Natural killer cell (primary cell): ENCODE measurements at regions not wholly inside any gene's neighbourhood (a gene's known extent, or its start where the extent isn't known, plus 50 kb on each side); places are given as distances from the start of the nearest gene placed in this dataset.

Experiments used
- ATAC-seq, 3 donors: fragments of 150-1000 bp in 2 of 3; fragments of 200-7000 bp in 1 of 3; cut with Tn5 transposase; 1 replicate in 1 of 3; 2 replicates in 2 of 3; pipeline ENCODE4 v1.10.0; 2021; ENCODE audit warnings: mild to moderate bottlenecking in 2 of 3, moderate library complexity in 2 of 3
- DNase-seq, 2 donors: peaks; one replicate each; pipeline versions ENCODE4 v3.0.0 to v3.0.0-alpha.2; 2013 to 2021; ENCODE audit warnings: mixed read lengths in 1 of 2
- H3K27ac ChIP-seq: one replicate; pipeline ENCODE4 v1.5.1; 2013; ENCODE audit warnings: mild to moderate bottlenecking, low read length
- H3K27me3 ChIP-seq: one replicate; pipeline ENCODE4 v1.6.1; 2013; ENCODE audit warnings: low read length; ENCODE audit not compliant: control insufficient read depth, insufficient read depth
- H3K36me3 ChIP-seq: one replicate; pipeline ENCODE4 v1.6.1; 2013; ENCODE audit warnings: low read length; ENCODE audit not compliant: control insufficient read depth, insufficient read depth
- H3K4me1 ChIP-seq: one replicate; pipeline ENCODE4 v1.6.1; 2013; ENCODE audit warnings: low read length; ENCODE audit not compliant: control insufficient read depth, insufficient read depth
- H3K4me3 ChIP-seq: one replicate; pipeline ENCODE4 v1.5.1; 2013; ENCODE audit warnings: low read length
- H3K9me3 ChIP-seq: one replicate; pipeline ENCODE4 v1.6.1; 2013; ENCODE audit warnings: low read length; ENCODE audit not compliant: control insufficient read depth, insufficient read depth
- H3K27ac Mint-ChIP-seq, 2 donors: one replicate each; pipeline ENCODE4 v1.8.0; 2022; ENCODE audit warnings: mild to moderate bottlenecking in 2 of 2, mixed read lengths in 2 of 2, moderate library complexity in 1 of 2
- H3K27me3 Mint-ChIP-seq, 2 donors: one replicate each; pipeline ENCODE4 v1.8.0; 2022; ENCODE audit warnings: low read depth in 2 of 2, mixed read lengths in 2 of 2
- H3K36me3 Mint-ChIP-seq: one replicate; pipeline ENCODE4 v1.8.0; 2022; ENCODE audit warnings: mixed read lengths
- H3K4me1 Mint-ChIP-seq, 2 donors: one replicate each; pipeline ENCODE4 v1.8.0; 2022; ENCODE audit warnings: mixed read lengths in 2 of 2
- H3K4me3 Mint-ChIP-seq: one replicate; pipeline ENCODE4 v1.8.0; 2022; ENCODE audit warnings: mild to moderate bottlenecking, moderate library complexity, mixed read lengths
- H3K9me3 Mint-ChIP-seq, 2 donors: one replicate each; pipeline ENCODE4 v1.8.0; 2022; ENCODE audit warnings: mixed read lengths in 2 of 2
- CTCF ChIP-seq: fragments of 200-600 bp; IDR thresholded peaks from one replicate; pipeline ENCODE4 v1.8.0; 2022; ENCODE audit warnings: antibody characterized with exemption
- WGBS: methylation state at CpG from one replicate; pipeline ENCODE4 v1.1.7; 2013; ENCODE audit warnings: missing lambda C conversion rate; ENCODE audit not compliant: insufficient coverage; 5-methylcytosine and 5-hydroxymethylcytosine counted together
- intact Hi-C: fragments of 100-400 bp; cut with micrococcal nuclease; formaldehyde crosslinking; loops from one replicate; pipeline ENCODE4 v1.14.2; 2022

GRCh38 chr2:221144909-221145308 is 427.2 kb downstream of the EPHA4 start:
- H3K27me3 ChIP-seq: no peaks in the 10 kb centered on the region
- Mint-ChIP-seq H3K4me3 (no peak overlapping the region), H3K4me1 (no peaks in the 10 kb centered on the region), H3K27me3 (peaks cover 0 to 3% of the 10 kb centered on the region in 2 donors), H3K9me3 (no peaks in the 10 kb centered on the region), H3K36me3 (no peaks in the 10 kb centered on the region), H3K27ac (no peak overlapping the region)
- no peaks in the 10 kb centered on the region for H3K9me3 ChIP-seq
- H3K4me3 ChIP-seq: no peak overlapping the region
- ATAC-seq (no peak), DNase-seq (no peak)
- no peak overlapping the region for H3K27ac ChIP-seq
- TF ChIP-seq CTCF: no peak
- no peaks in the 10 kb centered on the region for H3K36me3 ChIP-seq
- H3K4me1 ChIP-seq: no peaks in the 10 kb centered on the region
- intact Hi-C loops: no loop called here
- WGBS: 100% methylated on average over 1 of the region's 1 CpG

GRCh38 chr2:221145396-221145795 is 426.7 kb downstream of the EPHA4 start:
- H3K4me3 ChIP-seq: no peak overlapping the region
- H3K27me3 Mint-ChIP-seq: peaks cover 0 to 4% of the 10 kb centered on the region in 2 donors
- H3K27ac ChIP-seq: no peak overlapping the region
- H3K9me3 ChIP-seq: no peaks in the 10 kb centered on the region
- H3K36me3 Mint-ChIP-seq: no peaks in the 10 kb centered on the region
- DNase-seq (no peak), ATAC-seq (no peak)
- H3K9me3 Mint-ChIP-seq: no peaks in the 10 kb centered on the region
- no peaks in the 10 kb centered on the region for H3K27me3 ChIP-seq
- H3K36me3 ChIP-seq: no peaks in the 10 kb centered on the region
- TF ChIP-seq CTCF: no peak
- no peak overlapping the region for H3K27ac Mint-ChIP-seq
- no peaks in the 10 kb centered on the region for H3K4me1 ChIP-seq
- 88% methylated on average over 1 of the region's 1 CpG for WGBS
- H3K4me3 Mint-ChIP-seq: no peak overlapping the region
- intact Hi-C loops: no loop called here
- H3K4me1 Mint-ChIP-seq: no peaks in the 10 kb centered on the region

GRCh38 chr2:221153226-221153625 is 418.9 kb downstream of the EPHA4 start:
- H3K4me1 Mint-ChIP-seq: no peaks in the 10 kb centered on the region
- WGBS: 92% methylated on average over 3 of the region's 3 CpGs
- Histone ChIP-seq H3K9me3 (no peaks in the 10 kb centered on the region), H3K36me3 (no peaks in the 10 kb centered on the region), H3K4me3 (no peak overlapping the region), H3K27me3 (no peaks in the 10 kb centered on the region), H3K27ac (no peak overlapping the region), H3K4me1 (no peaks in the 10 kb centered on the region)
- H3K27ac Mint-ChIP-seq: no peak overlapping the region
- H3K4me3 Mint-ChIP-seq: no peak overlapping the region
- peaks cover 0 to 14% of the 10 kb centered on the region in 2 donors for H3K27me3 Mint-ChIP-seq
- intact Hi-C loops: no loop called here
- H3K9me3 Mint-ChIP-seq: no peaks in the 10 kb centered on the region
- DNase-seq (no peak), ATAC-seq (no peak)
- TF ChIP-seq CTCF: no peak
- no peaks in the 10 kb centered on the region for H3K36me3 Mint-ChIP-seq

- Mint-ChIP-seq H3K27me3 (peaks cover 0 to 14% of the 10 kb centered on the region in 2 donors), H3K4me1 (no peaks in the 10 kb centered on the region), H3K27ac (no peak overlapping the region), H3K9me3 (no peaks in the 10 kb centered on the region), H3K4me3 (no peak overlapping the region), H3K36me3 (no peaks in the 10 kb centered on the region)
- H3K9me3 ChIP-seq: no peaks in the 10 kb centered on the region
- no peak for TF ChIP-seq CTCF
- H3K4me3 ChIP-seq: no peak overlapping the region
- no peaks in the 10 kb centered on the region for H3K27me3 ChIP-seq
- no peak for ATAC-seq
- H3K27ac ChIP-seq: no peak overlapping the region
- intact Hi-C loops: no loop called here
- no peaks in the 10 kb centered on the region for H3K4me1 ChIP-seq
- 90% methylated on average over 7 of the region's 7 CpGs for WGBS
- no peaks in the 10 kb centered on the region for H3K36me3 ChIP-seq
- no peak for DNase-seq
These were observed 417.9 kb downstream of the EPHA4 start for GRCh38 chr2:221154176-221154575.
